Spleen (tissue), 11 donors: ENCODE measurements at regions not wholly inside any gene's neighbourhood (a gene's known extent, or its start where the extent isn't known, plus 50 kb on each side); places are given as distances from the start of the nearest gene placed in this dataset.

Experiments
- DNase-seq: peaks from one replicate; pipeline ENCODE4 v3.0.0-alpha.2; 2020
- H3K27ac ChIP-seq, 8 donors: fragments of 200-600 bp; sonication (generic) in 7 of 8; 1 replicate in 4 of 8; 2 replicates in 4 of 8; pipeline versions ENCODE4 v1.5.0 to v1.8.0; 2016 to 2021; ENCODE audit warnings: inconsistent platforms in 4 of 8, mild to moderate bottlenecking in 4 of 8, moderate library complexity in 1 of 8
- H3K27me3 ChIP-seq, 7 donors: fragments of 200-600 bp; sonication (generic) in 6 of 7; replicated peaks in 1 of 7; 1 replicate in 4 of 7; 2 replicates in 3 of 7; pipeline versions ENCODE4 v1.5.0 to v1.8.0; 2016 to 2021; ENCODE audit warnings: inconsistent platforms in 3 of 7, mild to moderate bottlenecking in 1 of 7
- H3K36me3 ChIP-seq, 6 donors: fragments of 200-600 bp; sonication (generic) in 5 of 6; 1 replicate in 4 of 6; 2 replicates in 2 of 6; pipeline versions ENCODE4 v1.5.0 to v1.8.0; 2016 to 2021; ENCODE audit warnings: inconsistent platforms in 2 of 6
- H3K4me1 ChIP-seq, 6 donors: fragments of 200-600 bp; sonication (generic) in 5 of 6; 1 replicate in 3 of 6; 2 replicates in 3 of 6; pipeline versions ENCODE4 v1.5.0 to v1.8.0; 2016 to 2021; ENCODE audit warnings: inconsistent platforms in 3 of 6
- H3K4me3 ChIP-seq, 8 donors: fragments of 200-600 bp; sonication (generic) in 7 of 8; 1 replicate in 4 of 8; 2 replicates in 4 of 8; pipeline versions ENCODE4 v1.5.0 to v1.8.0; 2016 to 2021; ENCODE audit warnings: inconsistent platforms in 4 of 8, mild to moderate bottlenecking in 4 of 8, moderate library complexity in 2 of 8
- H3K9me3 ChIP-seq, 8 donors: fragments of 200-600 bp; sonication (generic) in 7 of 8; 1 replicate in 4 of 8; 2 replicates in 4 of 8; pipeline versions ENCODE4 v1.5.0 to v1.8.0; 2016 to 2021; ENCODE audit warnings: inconsistent platforms in 4 of 8
- CTCF ChIP-seq, 11 experiments: fragments of 200-600 bp in 7 of 11; fragments of 450-650 bp in 4 of 11; sonication (generic) in 4 of 11; IDR thresholded peaks in 8 of 11; conservative IDR thresholded peaks in 3 of 11; 1 replicate in 7 of 11; 2 replicates in 4 of 11; pipeline versions ENCODE4 v1.4.0 to v1.8.0; 2016 to 2021; ENCODE audit warnings: antibody characterized with exemption in 11 of 11, inconsistent platforms in 4 of 11, mild to moderate bottlenecking in 1 of 11
- POLR2A ChIP-seq, 3 donors: fragments of 450-650 bp; IDR thresholded peaks; one replicate each; pipeline ENCODE4 v1.5.1; 2017; ENCODE audit warnings: antibody characterized with exemption in 3 of 3, mild to moderate bottlenecking in 1 of 3
- POLR2AphosphoS5 ChIP-seq, 3 donors: sonication (generic); formaldehyde crosslinking; IDR thresholded peaks; one replicate each; pipeline ENCODE4 v1.5.1; 2017; ENCODE audit warnings: antibody characterized with exemption in 3 of 3
- WGBS, 5 donors: extraction: QIAGEN DNeasy Blood & Tissue Kit in 3 of 5; methylation state at CpG; one replicate each; pipeline versions ENCODE4 v1.1.5 to v1.1.7; 2013 to 2018; 5-methylcytosine and 5-hydroxymethylcytosine counted together
- intact Hi-C: fragments of 100-400 bp; cut with DNase I; formaldehyde crosslinking; loops from one replicate; pipeline ENCODE4 v1.15.0; 2023; ENCODE audit warnings: low total_unique reads
- donor health status: healthy with polysubstance abuse.
- donor health status: DM: no; HTN: no; CAD: no; lungs with moderate emphysema.
- donor health status: DM: no; HTN: no; CAD: no.
- donor health status: Bipolar disorder and iron deficiency.
- donor health status: healthy.
- donor health status: DM: no; HTN: no; CAD: no.
- donor health status: DM: yes; HTN: yes; CAD: no.

GRCh38 chr2:105522645-105523044, 123.8 kb upstream of the FHL2 start:
- Histone ChIP-seq H3K27ac (no peak overlapping the region), H3K36me3 (no peaks in the 10 kb centered on the region), H3K4me3 (no peak overlapping the region), H3K9me3 (no peaks in the 10 kb centered on the region), H3K27me3 (peaks cover 0 to 10% (median 0%) of the 10 kb centered on the region in 7 donors), H3K4me1 (peaks cover 0 to 4% (median 0%) of the 10 kb centered on the region in 6 donors)
- no peak for DNase-seq
- WGBS, 5 donors, result 62 to 82% (median 77%) methylated on average over 4 of the region's 4 CpGs
- TF ChIP-seq POLR2A (IDR thresholded peaks at IDR 0.05) (no peak), CTCF (IDR thresholded peaks at IDR 0.05 in 8 of 11, conservative IDR thresholded peaks at IDR 0.05 in 3 of 11) (no peak), POLR2AphosphoS5 (IDR thresholded peaks at IDR 0.05) (no peak)
- intact Hi-C loops, result loop anchor here (5.0 kb wide), 1 partner anchor 155 kb away; no protein-coding TSS in a partner anchor

- no peak overlapping the region for H3K27ac ChIP-seq
- 75 to 92% (median 76%) methylated on average over 6 of the region's 6 CpGs for WGBS, 5 donors
Observed at GRCh38 chr2:105521616-105522015, 122.8 kb upstream of the FHL2 start.

GRCh38 chr2:105521176-105521575, 122.3 kb upstream of the FHL2 start:
- no peak for DNase-seq
- Histone ChIP-seq H3K27me3 (peaks cover 0 to 10% (median 0%) of the 10 kb centered on the region in 7 donors), H3K36me3 (no peaks in the 10 kb centered on the region), H3K4me1 (peaks cover 0 to 7% (median 0%) of the 10 kb centered on the region in 6 donors), H3K9me3 (no peaks in the 10 kb centered on the region), H3K4me3 (no peak overlapping the region), H3K27ac (no peak overlapping the region)
- intact Hi-C loops, result loop anchor here (5.0 kb wide), 1 partner anchor 154 kb away; no protein-coding TSS in a partner anchor
- 11 to 20% (median 15%) methylated on average over 1 of the region's 1 CpG for WGBS, 5 donors
- TF ChIP-seq CTCF (IDR thresholded peaks at IDR 0.05 in 8 of 11, conservative IDR thresholded peaks at IDR 0.05 in 3 of 11) (peak in 9 of 11 experiments; percentile 12 to 73 (median 59)), POLR2A (IDR thresholded peaks at IDR 0.05) (no peak)

More at GRCh38 chr2:105521616-105522015, 122.8 kb upstream of the FHL2 start:
- Histone ChIP-seq H3K36me3 (no peaks in the 10 kb centered on the region), H3K9me3 (no peaks in the 10 kb centered on the region), H3K4me1 (peaks cover 0 to 7% (median 0%) of the 10 kb centered on the region in 6 donors), H3K4me3 (no peak overlapping the region), H3K27me3 (peaks cover 0 to 10% (median 0%) of the 10 kb centered on the region in 7 donors)
- no peak for DNase-seq
- TF ChIP-seq CTCF (IDR thresholded peaks at IDR 0.05 in 8 of 11, conservative IDR thresholded peaks at IDR 0.05 in 3 of 11) (peak in 2 of 11 experiments; percentile 18 to 23), POLR2AphosphoS5 (IDR thresholded peaks at IDR 0.05) (no peak)
- intact Hi-C loops, result loop anchor here (5.0 kb wide), 1 partner anchor 154 kb away; no protein-coding TSS in a partner anchor

GRCh38 chr2:105519516-105519915, 120.7 kb upstream of the FHL2 start:
- intact Hi-C loops, result no loop called here
- TF ChIP-seq CTCF (IDR thresholded peaks at IDR 0.05 in 8 of 11, conservative IDR thresholded peaks at IDR 0.05 in 3 of 11), result no peak
- no peaks in the 10 kb centered on the region for H3K9me3 ChIP-seq
- H3K27ac ChIP-seq, result no peak overlapping the region
- H3K4me3 ChIP-seq, result no peak overlapping the region
- no peaks in the 10 kb centered on the region for H3K36me3 ChIP-seq
- peaks cover 0 to 10% (median 0%) of the 10 kb centered on the region in 7 donors for H3K27me3 ChIP-seq
- DNase-seq, result no peak
- H3K4me1 ChIP-seq, result peaks cover 0 to 7% (median 0%) of the 10 kb centered on the region in 6 donors
- 51 to 85% (median 70%) methylated on average over 3 of the region's 3 CpGs for WGBS, 5 donors
